ENCODE measurements at regions not wholly inside any gene's neighbourhood (a gene's known extent, or its start where the extent isn't known, plus 50 kb on each side); places are given as distances from the start of the nearest gene placed in this dataset.

DNA sequence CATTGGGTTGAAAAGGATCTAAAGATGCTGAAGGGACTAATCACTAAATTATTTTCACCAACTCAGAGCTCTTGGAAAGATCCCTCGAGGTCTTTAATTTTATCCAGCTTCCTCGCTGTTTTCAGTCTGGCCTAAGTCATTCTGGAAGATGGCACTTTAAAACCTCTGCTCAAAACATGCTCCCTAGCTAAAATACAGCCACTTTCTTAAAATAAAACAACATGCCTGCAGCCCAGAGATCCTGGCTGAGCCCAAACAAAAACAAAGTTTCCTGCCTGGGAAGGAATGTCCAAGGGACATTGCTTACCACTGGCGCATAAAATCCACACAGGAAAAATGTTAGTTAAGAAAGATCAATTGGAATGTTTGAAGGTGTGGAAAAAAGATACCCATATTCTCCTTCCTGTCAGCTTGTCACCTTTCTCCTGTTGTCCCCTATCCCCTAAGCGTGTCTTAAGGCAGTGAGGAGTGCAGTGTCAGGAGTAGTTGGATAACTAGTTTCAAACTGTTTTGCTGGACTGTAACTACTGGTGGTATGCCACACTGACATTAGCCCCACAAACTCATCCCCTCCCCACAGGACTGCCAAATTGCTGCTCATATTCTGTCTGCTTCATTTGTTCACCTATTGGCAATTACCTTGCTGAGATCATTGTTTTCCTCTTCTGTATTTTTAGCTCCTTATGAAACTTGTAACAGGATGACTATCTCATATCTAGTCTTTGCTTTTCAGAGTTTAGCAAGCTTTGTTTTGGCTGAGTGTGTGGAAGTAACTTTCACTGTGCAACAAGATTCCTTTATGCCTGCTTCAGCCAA, 108.3 kb upstream of the SESN3 start:
- TF ChIP-seq, protein P1, sequence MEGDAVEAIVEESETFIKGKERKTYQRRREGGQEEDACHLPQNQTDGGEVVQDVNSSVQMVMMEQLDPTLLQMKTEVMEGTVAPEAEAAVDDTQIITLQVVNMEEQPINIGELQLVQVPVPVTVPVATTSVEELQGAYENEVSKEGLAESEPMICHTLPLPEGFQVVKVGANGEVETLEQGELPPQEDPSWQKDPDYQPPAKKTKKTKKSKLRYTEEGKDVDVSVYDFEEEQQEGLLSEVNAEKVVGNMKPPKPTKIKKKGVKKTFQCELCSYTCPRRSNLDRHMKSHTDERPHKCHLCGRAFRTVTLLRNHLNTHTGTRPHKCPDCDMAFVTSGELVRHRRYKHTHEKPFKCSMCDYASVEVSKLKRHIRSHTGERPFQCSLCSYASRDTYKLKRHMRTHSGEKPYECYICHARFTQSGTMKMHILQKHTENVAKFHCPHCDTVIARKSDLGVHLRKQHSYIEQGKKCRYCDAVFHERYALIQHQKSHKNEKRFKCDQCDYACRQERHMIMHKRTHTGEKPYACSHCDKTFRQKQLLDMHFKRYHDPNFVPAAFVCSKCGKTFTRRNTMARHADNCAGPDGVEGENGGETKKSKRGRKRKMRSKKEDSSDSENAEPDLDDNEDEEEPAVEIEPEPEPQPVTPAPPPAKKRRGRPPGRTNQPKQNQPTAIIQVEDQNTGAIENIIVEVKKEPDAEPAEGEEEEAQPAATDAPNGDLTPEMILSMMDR (conservative IDR thresholded peaks at IDR 0.05; ENCODE audit: low read depth, low read length) = no peak
- TF ChIP-seq EZH2 (IDR thresholded peaks at IDR 0.05; ENCODE audit: low read length, unreplicated experiment) (no peak), EZH2phosphoT487 (IDR thresholded peaks at IDR 0.05; ENCODE audit: borderline replicate concordance, low read length) (no peak)
